NCI-H2081 treated with DMSO at 0.1 percent for 48 hours (cell line): ENCODE measurements at regions not wholly inside any gene's neighbourhood (a gene's known extent, or its start where the extent isn't known, plus 50 kb on each side); places are given as distances from the start of the nearest gene placed in this dataset.

ENCODE experiments used
- DNase-seq: peaks from one replicate; lab custom pipeline; 2025; lab: John Stamatoyannopoulos, UW

DNA sequence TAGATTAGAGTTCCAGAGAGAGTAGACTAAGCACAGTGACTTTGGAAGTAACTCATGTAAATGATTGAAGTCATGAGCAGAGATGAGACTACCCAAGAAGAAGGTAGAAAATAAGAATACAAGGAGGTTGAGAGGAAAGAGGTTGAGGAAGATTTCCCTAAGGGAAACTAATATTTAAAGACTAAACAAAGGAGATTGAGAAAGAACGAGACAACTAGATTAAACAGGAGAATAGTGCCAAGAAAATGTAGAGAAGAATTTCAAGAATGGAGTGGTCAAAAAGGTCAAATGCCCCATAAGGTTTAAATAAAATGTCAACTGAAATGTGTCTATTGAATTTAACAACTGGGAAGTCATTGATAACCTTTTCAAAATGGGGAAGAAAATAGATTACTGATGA lies 59.0 kb downstream of the RPS29 start:
- no peak for DNase-seq

DNA sequence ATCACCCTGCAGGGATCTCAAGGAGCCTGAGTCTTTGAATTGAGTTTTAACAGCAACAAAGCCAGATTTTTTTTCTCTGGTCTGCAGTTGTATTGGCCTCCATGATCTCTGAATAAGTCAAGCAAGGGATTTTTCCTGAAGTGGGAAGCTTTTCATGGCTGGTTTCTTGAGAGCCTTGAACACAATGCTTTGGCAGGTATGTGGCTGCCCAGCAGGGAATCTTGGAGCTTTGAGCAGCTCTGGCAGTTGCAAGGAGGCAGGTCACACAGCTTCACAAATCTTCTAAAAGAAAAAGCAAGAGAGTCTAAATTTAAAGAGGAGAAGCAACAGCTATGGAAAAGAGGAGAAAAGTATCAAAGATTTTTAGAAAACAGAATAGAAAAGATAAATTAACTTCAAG lies 60.1 kb downstream of the RPS29 start:
- no peak for DNase-seq

DNA sequence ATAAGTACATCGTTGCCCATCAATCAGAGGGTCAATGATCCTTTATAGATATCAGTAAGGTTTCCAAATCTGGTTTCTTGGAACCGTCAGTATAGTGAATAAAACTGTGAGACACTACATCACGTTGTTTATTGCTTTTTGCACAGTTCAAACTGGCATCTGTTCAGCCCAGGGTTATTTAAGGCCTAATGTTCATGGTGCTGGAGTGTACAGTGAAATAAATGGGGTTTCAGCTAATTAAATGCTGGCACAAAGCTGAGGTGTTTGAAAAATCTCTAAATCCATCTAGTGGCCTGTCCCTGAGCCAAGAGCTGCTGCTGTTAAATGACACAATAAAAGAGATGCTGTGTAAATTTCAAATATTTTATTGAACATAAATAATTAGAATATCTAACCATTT lies 69.9 kb downstream of the RPS29 start:
- DNase-seq, result peak; percentile 27

- no peak for DNase-seq
These were observed 73.6 kb downstream of the RPS29 start for GRCh38 chr14:49512571-49512970.

GRCh38 chr14:49512147-49512551 lies 74.0 kb downstream of the RPS29 start:
- no peak for DNase-seq

- no peak for DNase-seq
These were observed 78.1 kb downstream of the RPS29 start for GRCh38 chr14:49508124-49508523.

DNA sequence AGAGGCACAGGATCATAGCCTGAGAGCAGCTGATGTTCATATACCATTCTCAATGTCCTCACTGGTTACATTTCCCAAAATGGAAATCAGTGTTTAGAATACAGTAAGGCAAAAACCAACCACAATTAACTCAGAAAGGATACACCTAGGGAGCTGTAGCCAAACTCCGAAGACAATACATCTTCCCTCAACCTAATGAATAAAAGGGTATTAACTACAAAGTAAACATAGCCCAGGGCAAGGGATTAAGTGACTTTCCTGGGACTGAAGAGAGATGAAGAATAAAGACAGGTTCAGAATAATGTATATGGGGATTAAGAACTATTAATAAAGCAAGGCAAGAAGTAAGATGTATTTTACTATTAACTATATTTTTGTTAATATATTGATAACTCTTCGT lies 79.5 kb downstream of the RPS29 start:
- DNase-seq, result no peak

DNA sequence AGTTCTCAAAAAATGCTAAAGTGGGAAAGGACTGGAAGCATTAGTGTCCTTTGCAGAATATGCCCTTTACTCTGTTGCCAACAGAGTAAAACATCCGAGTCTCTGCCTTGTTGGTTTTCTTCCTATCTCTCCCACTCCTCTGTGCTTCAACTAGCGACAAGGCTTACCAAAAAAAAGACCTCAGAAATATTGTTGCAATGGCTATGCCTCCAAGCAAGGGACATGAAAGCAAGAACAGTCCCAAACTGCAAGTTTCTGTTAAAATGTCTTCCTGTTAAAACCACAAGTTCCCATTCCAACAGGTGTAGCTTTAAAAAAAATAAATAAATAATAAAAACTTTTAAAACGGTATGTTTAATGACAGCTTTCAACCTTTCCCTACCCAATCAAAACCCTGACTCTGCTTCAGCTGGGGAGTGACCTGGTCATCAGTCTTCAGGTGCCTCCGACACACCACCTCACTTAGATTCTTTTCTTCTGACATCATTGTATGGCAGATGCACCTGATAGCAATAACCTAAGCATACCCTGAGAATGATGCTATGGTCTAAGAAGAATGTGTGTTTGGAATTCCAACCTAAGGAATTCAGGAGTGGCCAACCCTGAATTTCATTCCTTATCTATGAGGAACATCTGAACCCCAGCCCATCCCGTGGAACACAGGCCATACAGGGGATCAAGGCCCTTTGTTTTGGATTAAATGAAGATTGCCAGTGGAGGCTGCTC lies 81.0 kb downstream of the RPS29 start:
- no peak for DNase-seq

- DNase-seq, result peak; percentile 47
These were observed 88.3 kb downstream of the RPS29 start for GRCh38 chr14:49497725-49498348.

- DNase-seq, result no peak
These were observed 88.9 kb downstream of the RPS29 start for GRCh38 chr14:49497267-49497666.

DNA sequence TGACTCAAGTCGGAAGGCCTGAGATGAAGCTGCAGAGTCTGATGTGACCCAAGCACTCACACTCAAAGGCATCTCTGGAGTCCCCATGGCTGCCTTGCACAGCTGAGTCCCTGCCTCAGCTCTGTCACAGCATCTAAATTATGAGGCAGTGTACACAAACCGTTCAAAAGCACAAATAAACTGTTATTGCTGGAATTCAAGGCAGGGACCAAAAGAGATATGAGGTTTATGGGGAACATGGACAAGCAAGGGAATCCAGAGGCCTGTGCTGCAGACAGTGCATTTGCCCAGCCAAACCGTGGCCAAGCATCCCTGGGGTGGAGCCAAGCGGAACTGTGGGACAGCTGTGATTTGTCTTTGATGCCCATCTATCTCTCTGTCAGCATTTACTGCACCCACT lies 91.3 kb downstream of the RPS29 start:
- DNase-seq, result no peak

DNA sequence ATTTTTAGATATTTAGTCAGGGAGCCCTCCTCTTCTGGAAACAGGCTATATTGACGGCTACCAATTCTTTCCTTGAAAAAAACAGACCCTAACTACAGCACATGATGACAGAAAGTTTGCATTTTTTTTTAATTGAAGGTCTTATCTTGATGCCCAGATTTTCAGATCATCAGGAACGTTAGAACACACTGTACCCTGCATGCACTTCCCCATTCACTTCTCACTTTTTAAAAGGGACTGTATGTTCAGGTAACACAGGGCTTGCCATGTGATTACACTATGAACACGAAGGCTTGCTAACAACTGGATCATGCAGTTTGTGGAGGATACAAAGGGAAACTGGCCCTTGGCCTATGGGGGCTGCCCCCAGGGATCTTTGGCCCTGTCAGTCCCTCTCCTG lies 92.6 kb downstream of the RPS29 start:
- no peak for DNase-seq

GRCh38 chr14:49492151-49492550 lies 94.0 kb downstream of the RPS29 start:
- no peak for DNase-seq

DNA sequence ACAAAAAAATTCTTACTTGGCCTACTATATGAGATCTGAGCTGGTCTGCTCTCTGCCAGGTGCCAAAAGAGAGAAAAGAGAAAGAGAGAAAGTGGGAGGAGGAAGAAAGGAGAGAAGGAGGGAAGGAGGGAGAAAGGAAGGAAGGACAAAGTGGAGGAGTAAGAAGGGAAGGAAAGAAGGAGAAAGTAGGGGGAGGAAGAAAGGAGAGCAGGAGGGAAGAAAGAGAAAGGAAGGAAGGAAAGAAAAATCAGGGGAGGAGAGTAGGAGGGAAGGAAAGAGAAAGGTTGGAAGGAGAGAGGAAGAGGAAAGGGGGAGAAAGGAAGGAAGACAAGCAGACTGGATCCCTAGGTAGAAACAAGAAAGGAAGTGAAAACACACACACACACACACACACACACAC lies 96.8 kb downstream of the RPS29 start:
- DNase-seq, result no peak

GRCh38 chr14:49487238-49487637 lies 98.9 kb downstream of the RPS29 start:
- no peak for DNase-seq

GRCh38 chr14:49485290-49485689 lies 100.9 kb downstream of the RPS29 start:
- no peak for DNase-seq

GRCh38 chr14:49484180-49484579 lies 102.0 kb downstream of the RPS29 start:
- DNase-seq, result no peak

- no peak for DNase-seq
These were observed 102.9 kb downstream of the RPS29 start for GRCh38 chr14:49483268-49483667.

DNA sequence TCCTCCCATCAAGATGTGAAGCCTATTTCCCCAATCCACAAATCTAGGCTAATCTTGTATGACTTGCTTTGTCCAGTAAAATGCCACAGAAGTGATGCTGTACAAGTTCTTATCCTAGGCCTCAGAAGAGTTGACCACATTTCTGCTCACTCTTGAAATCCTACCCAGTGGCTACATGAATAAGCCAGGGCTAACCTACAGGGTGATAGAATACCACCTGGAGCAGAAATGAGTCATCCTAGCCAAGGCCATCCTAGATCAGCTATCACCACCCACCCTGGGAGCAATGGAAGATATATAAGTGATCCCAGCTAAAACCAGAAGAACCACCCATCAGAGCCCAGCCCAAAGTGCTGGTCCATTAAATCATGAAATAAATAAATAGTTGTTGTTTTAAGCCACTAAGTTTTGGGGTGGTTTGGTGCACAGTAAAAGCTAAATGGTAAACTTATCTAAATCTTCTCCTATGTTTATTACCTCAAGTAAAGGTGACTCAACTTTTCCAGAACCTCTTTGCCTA lies 105.1 kb downstream of the RPS29 start:
- no peak for DNase-seq

DNA sequence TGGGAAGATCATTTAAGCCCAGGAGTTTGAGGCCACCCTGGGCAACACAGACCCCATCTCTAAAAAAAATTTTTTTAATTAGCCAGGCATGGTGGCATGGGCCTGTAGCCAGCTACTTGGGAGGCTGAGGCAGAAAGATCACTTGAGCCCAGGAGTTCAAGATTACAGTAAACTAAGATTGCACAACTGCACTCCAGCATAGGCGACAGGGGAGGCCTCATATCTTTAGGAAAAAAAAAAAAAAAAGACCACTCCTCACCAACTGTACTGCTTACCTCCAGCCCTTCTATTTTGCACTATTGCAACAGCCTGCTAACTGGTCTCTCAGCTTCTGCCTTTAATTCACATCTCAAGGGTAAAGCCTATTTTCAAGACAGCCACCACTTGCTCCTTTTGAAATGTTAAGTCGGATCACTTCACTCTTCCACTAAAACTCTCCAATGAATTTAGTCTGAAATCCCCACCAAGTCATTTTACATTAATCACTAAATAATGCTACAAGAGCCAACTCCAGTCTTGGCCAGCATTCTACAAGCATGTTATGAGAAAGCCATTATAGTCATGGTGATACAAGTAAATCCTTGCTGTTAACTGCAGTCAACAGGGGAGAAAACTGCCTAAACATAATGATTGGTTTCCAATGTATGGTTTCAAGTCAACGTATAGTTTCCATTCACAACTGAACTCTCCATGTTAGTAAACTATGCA lies 106.0 kb downstream of the RPS29 start:
- no peak for DNase-seq

GRCh38 chr14:49479432-49479831 lies 106.7 kb downstream of the RPS29 start:
- DNase-seq, result no peak

DNA sequence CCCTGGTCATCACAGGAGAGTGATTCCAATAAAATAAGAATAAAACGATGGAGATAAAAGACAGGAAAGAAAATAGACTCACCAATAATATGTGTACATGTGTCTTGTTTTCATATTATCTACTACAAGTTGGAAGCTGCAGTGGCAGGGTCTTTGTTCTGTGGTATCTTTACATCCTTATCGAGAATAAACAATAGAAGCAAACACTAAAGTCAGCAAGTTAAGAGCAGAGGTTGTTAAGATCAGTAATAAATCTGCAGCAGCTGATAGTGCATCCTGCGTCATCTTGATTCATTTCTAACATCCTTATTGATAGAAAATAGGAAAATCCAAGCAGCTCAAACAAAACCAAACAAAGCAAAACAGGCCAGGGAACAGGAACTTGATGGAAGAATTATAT lies 107.4 kb downstream of the RPS29 start:
- no peak for DNase-seq

DNA sequence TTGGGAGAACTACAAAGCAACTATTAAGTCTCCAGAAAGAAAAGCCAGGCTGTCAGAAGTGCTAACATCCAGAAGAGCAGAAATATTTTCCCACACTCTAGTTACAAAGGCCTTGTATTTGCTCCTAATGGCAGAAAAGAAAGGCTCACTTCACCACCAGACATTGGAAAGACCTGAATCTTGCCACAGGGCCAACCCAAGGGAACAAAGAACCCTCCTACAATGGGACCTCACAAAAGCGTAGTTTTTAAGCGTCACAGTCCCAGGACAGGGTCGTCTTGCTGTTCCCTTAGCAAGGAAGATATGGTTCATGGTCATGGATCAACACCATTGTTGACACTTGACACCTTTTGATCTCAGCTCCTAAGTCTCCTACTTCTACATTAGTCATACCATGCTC lies 119.1 kb downstream of the RPS29 start:
- no peak for DNase-seq
